ENCODE measurements at regions not wholly inside any gene's neighbourhood (a gene's known extent, or its start where the extent isn't known, plus 50 kb on each side); places are given as distances from the start of the nearest gene placed in this dataset.

- no peak for TF ChIP-seq CTCF (conservative IDR thresholded peaks at IDR 0.05; ENCODE audit: low read depth, low read length)
- no peak for TF ChIP-seq EZH2 (IDR thresholded peaks at IDR 0.05; ENCODE audit: borderline replicate concordance, low read depth, low read length, poor library complexity, severe bottlenecking)
These were observed 171.6 kb upstream of the NPSR1 start for GRCh38 chr7:34486371-34486770.

Measured in A673 (cell line).